Uterus (tissue), 3 donors: ENCODE measurements at regions not wholly inside any gene's neighbourhood (a gene's known extent, or its start where the extent isn't known, plus 50 kb on each side); places are given as distances from the start of the nearest gene placed in this dataset.
"Not testable (repeated sequence)": the region's sequence is repeated elsewhere in the genome, so short reads cannot be mapped to it uniquely, and the experiment has no call there.

Experiments
- DNase-seq, 2 donors: peaks; one replicate each; pipeline ENCODE4 v3.0.0-alpha.2; 2019 to 2020
- H3K27ac ChIP-seq, 2 donors: fragments of 200-600 bp; sonication (generic); 1 replicate in 1 of 2; 2 replicates in 1 of 2; pipeline ENCODE4 v1.5.1; 2016 to 2018
- H3K27me3 ChIP-seq, 2 donors: fragments of 200-600 bp; sonication (generic); one replicate each; pipeline ENCODE4 v1.5.1; 2018 to 2019; ENCODE audit warnings: control low read depth in 1 of 2
- H3K36me3 ChIP-seq, 2 donors: fragments of 200-600 bp; sonication (generic); one replicate each; pipeline ENCODE4 v1.5.1; 2019; ENCODE audit warnings: control low read depth in 1 of 2
- H3K4me1 ChIP-seq, 2 donors: fragments of 200-600 bp; sonication (generic); one replicate each; pipeline ENCODE4 v1.5.1; 2018 to 2019; ENCODE audit warnings: control low read depth in 1 of 2
- H3K4me3 ChIP-seq, 2 donors: fragments of 200-600 bp; sonication (generic); 1 replicate in 1 of 2; 2 replicates in 1 of 2; pipeline ENCODE4 v1.5.1; 2018 to 2019; ENCODE audit warnings: mild to moderate bottlenecking in 1 of 2
- H3K9me3 ChIP-seq, 2 donors: fragments of 200-600 bp; sonication (generic); one replicate each; pipeline ENCODE4 v1.5.1; 2019; ENCODE audit warnings: control low read depth in 1 of 2
- CTCF ChIP-seq, 4 experiments: fragments of 200-600 bp in 2 of 4; fragments of 450-650 bp in 2 of 4; sonication (generic) in 2 of 4; IDR thresholded peaks; one replicate each; pipeline ENCODE4 v1.5.1; 2016 to 2019; ENCODE audit warnings: antibody characterized with exemption in 4 of 4, mild to moderate bottlenecking in 2 of 4, moderate library complexity in 1 of 4
- POLR2A ChIP-seq, 2 donors: fragments of 450-650 bp; IDR thresholded peaks; one replicate each; pipeline ENCODE4 v1.6.1; 2016; ENCODE audit warnings: antibody characterized with exemption in 2 of 2, mild to moderate bottlenecking in 1 of 2, moderate library complexity in 1 of 2
- intact Hi-C: fragments of 100-400 bp; cut with DNase I; formaldehyde crosslinking; loops from one replicate; pipeline ENCODE4 v1.15.1; 2023; ENCODE audit warnings: low total_unique reads
- donor health status: DM: yes; HTN: yes; CAD: no.

GRCh38 chr7:49706106-49706505, 67.3 kb upstream of the VWC2 start:
- Histone ChIP-seq H3K27me3 (no peaks in the 10 kb centered on the region), H3K36me3 (no peaks in the 10 kb centered on the region), H3K9me3 (no peaks in the 10 kb centered on the region), H3K4me1 (no peaks in the 10 kb centered on the region), H3K4me3 (no peak overlapping the region), H3K27ac (no peak overlapping the region)
- DNase-seq, result no peak
- no peak for TF ChIP-seq POLR2A (IDR thresholded peaks at IDR 0.05)
- TF ChIP-seq CTCF (IDR thresholded peaks at IDR 0.05), result no peak
- intact Hi-C loops, result no loop called here

GRCh38 chr7:49707891-49708290, 65.5 kb upstream of the VWC2 start:
- no peak for DNase-seq
- Histone ChIP-seq H3K4me1 (no peaks in the 10 kb centered on the region), H3K27ac (no peak overlapping the region), H3K36me3 (no peaks in the 10 kb centered on the region), H3K27me3 (no peaks in the 10 kb centered on the region), H3K9me3 (no peaks in the 10 kb centered on the region), H3K4me3 (no peak overlapping the region)
- no peak for TF ChIP-seq POLR2A (IDR thresholded peaks at IDR 0.05)
- TF ChIP-seq CTCF (IDR thresholded peaks at IDR 0.05), result no peak
- intact Hi-C loops, result no loop called here

- no peak for TF ChIP-seq POLR2A (IDR thresholded peaks at IDR 0.05)
- TF ChIP-seq CTCF (IDR thresholded peaks at IDR 0.05), result no peak
Observed at GRCh38 chr7:49708590-49708989, 64.8 kb upstream of the VWC2 start.

GRCh38 chr7:49711072-49711723, 62.2 kb upstream of the VWC2 start:
- H3K36me3 ChIP-seq, H3K27ac ChIP-seq, intact Hi-C loops, H3K4me3 ChIP-seq, H3K27me3 ChIP-seq, H3K9me3 ChIP-seq, H3K4me1 ChIP-seq, DNase-seq: not testable (repeated sequence)

More at GRCh38 chr7:49708590-49708989, 64.8 kb upstream of the VWC2 start:
- Histone ChIP-seq H3K4me3 (no peak overlapping the region), H3K27me3 (no peaks in the 10 kb centered on the region), H3K9me3 (no peaks in the 10 kb centered on the region), H3K4me1 (no peaks in the 10 kb centered on the region), H3K27ac (no peak overlapping the region), H3K36me3 (no peaks in the 10 kb centered on the region)
- intact Hi-C loops, result no loop called here
- DNase-seq, result no peak

GRCh38 chr7:49714182-49714581, 59.3 kb upstream of the VWC2 start:
- intact Hi-C loops, result no loop called here
- DNase-seq, result no peak
- no peak for TF ChIP-seq CTCF (IDR thresholded peaks at IDR 0.05)
- no peak for TF ChIP-seq POLR2A (IDR thresholded peaks at IDR 0.05)
- no peak overlapping the region for H3K27ac ChIP-seq
- no peaks in the 10 kb centered on the region for H3K27me3 ChIP-seq
- H3K9me3 ChIP-seq, result no peaks in the 10 kb centered on the region
- no peaks in the 10 kb centered on the region for H3K4me1 ChIP-seq
- no peak overlapping the region for H3K4me3 ChIP-seq
- H3K36me3 ChIP-seq, result no peaks in the 10 kb centered on the region

- DNase-seq, result no peak
- H3K4me3 ChIP-seq, result no peak overlapping the region
- no peaks in the 10 kb centered on the region for H3K36me3 ChIP-seq
- H3K27me3 ChIP-seq, result no peaks in the 10 kb centered on the region
- H3K27ac ChIP-seq, result no peak overlapping the region
- TF ChIP-seq CTCF (IDR thresholded peaks at IDR 0.05) (no peak), POLR2A (IDR thresholded peaks at IDR 0.05) (no peak)
- no peaks in the 10 kb centered on the region for H3K9me3 ChIP-seq
- intact Hi-C loops, result no loop called here
- H3K4me1 ChIP-seq, result no peaks in the 10 kb centered on the region
Observed at GRCh38 chr7:49715486-49715885, 58.0 kb upstream of the VWC2 start.
